ENCODE measurements at regions not wholly inside any gene's neighbourhood (a gene's known extent, or its start where the extent isn't known, plus 50 kb on each side); places are given as distances from the start of the nearest gene placed in this dataset.
"Not testable (repeated sequence)": the region's sequence is repeated elsewhere in the genome, so short reads cannot be mapped to it uniquely, and the experiment has no call there.

- not testable (repeated sequence) for H4K5ac ChIP-seq (ENCODE audit: low read length); H3K27me3 ChIP-seq (ENCODE audit: insufficient read depth, low read length, poor library complexity); H3K79me2 ChIP-seq (ENCODE audit: control insufficient read depth, insufficient read depth, low read length); H3K23ac ChIP-seq (ENCODE audit: low read length); H2BK5ac ChIP-seq (ENCODE audit: low read length); H2BK15ac ChIP-seq (replicated peaks; ENCODE audit: low read depth); H3K4me2 ChIP-seq (ENCODE audit: low read length); H3K79me1 ChIP-seq (ENCODE audit: low read length); H3K36me3 ChIP-seq (ENCODE audit: control insufficient read depth, insufficient read depth, low read length); H3K56ac ChIP-seq (ENCODE audit: low read length); H2BK120ac ChIP-seq (ENCODE audit: low read depth, low read length); H3K4ac ChIP-seq (ENCODE audit: low read depth, low read length); H2AK5ac ChIP-seq (ENCODE audit: low read length); H3K4me3 ChIP-seq (ENCODE audit: low read length); H3K27ac ChIP-seq (ENCODE audit: low read depth, low read length); H4K8ac ChIP-seq (ENCODE audit: low read depth, low read length); H3K9ac ChIP-seq (ENCODE audit: low read length); H3K18ac ChIP-seq (ENCODE audit: low read length); H3K4me1 ChIP-seq (ENCODE audit: control insufficient read depth, low read depth, low read length)
- peak; percentile 10 for DNase-seq
- no CpG with 5 or more reads among the region's 2 CpGs for WGBS (ENCODE audit: extremely low coverage, insufficient coverage, low lambda C conversion rate)
Measured at GRCh38 chr7:69248382-69248828, 349.9 kb upstream of the AUTS2 start.

GRCh38 chr7:69250958-69251357 lies 347.3 kb upstream of the AUTS2 start:
- Histone ChIP-seq H2AK5ac (ENCODE audit: low read length) (no peak overlapping the region), H3K9ac (ENCODE audit: low read length) (no peak overlapping the region), H3K79me2 (ENCODE audit: control insufficient read depth, insufficient read depth, low read length) (no peaks in the 10 kb centered on the region), H3K36me3 (ENCODE audit: control insufficient read depth, insufficient read depth, low read length) (no peaks in the 10 kb centered on the region), H3K4me1 (ENCODE audit: control insufficient read depth, low read depth, low read length) (no peaks in the 10 kb centered on the region), H3K4ac (ENCODE audit: low read depth, low read length) (no peak overlapping the region), H2BK5ac (ENCODE audit: low read length) (no peak overlapping the region), H3K18ac (ENCODE audit: low read length) (no peak overlapping the region), H3K56ac (ENCODE audit: low read length) (no peak overlapping the region), H3K27ac (ENCODE audit: low read depth, low read length) (no peak overlapping the region), H2BK120ac (ENCODE audit: low read depth, low read length) (no peak overlapping the region), H4K5ac (ENCODE audit: low read length) (no peak overlapping the region), H3K27me3 (ENCODE audit: insufficient read depth, low read length, poor library complexity) (no peaks in the 10 kb centered on the region), H3K4me3 (ENCODE audit: low read length) (no peak overlapping the region), H3K79me1 (ENCODE audit: low read length) (no peaks in the 10 kb centered on the region), H4K8ac (ENCODE audit: low read depth, low read length) (no peak overlapping the region), H3K4me2 (ENCODE audit: low read length) (no peak overlapping the region), H3K23ac (ENCODE audit: low read length) (no peak overlapping the region), H2BK15ac (replicated peaks; ENCODE audit: low read depth) (no peak overlapping the region)
- DNase-seq: no peak
- WGBS (ENCODE audit: extremely low coverage, insufficient coverage, low lambda C conversion rate): no CpG with 5 or more reads among the region's 5 CpGs

- no peak overlapping the region for H4K5ac ChIP-seq (ENCODE audit: low read length)
- H3K79me1 ChIP-seq (ENCODE audit: low read length): no peaks in the 10 kb centered on the region
- H3K56ac ChIP-seq (ENCODE audit: low read length): no peak overlapping the region
- H3K27ac ChIP-seq (ENCODE audit: low read depth, low read length): no peak overlapping the region
- H3K4ac ChIP-seq (ENCODE audit: low read depth, low read length): no peak overlapping the region
- no peak overlapping the region for H4K8ac ChIP-seq (ENCODE audit: low read depth, low read length)
- H3K79me2 ChIP-seq (ENCODE audit: control insufficient read depth, insufficient read depth, low read length): no peaks in the 10 kb centered on the region
- no peak overlapping the region for H3K9ac ChIP-seq (ENCODE audit: low read length)
- no peak overlapping the region for H2BK5ac ChIP-seq (ENCODE audit: low read length)
- no peaks in the 10 kb centered on the region for H3K36me3 ChIP-seq (ENCODE audit: control insufficient read depth, insufficient read depth, low read length)
- H3K4me1 ChIP-seq (ENCODE audit: control insufficient read depth, low read depth, low read length): no peaks in the 10 kb centered on the region
- no peak overlapping the region for H3K4me2 ChIP-seq (ENCODE audit: low read length)
- DNase-seq: no peak
- H3K23ac ChIP-seq (ENCODE audit: low read length): no peak overlapping the region
- no peak overlapping the region for H2BK15ac ChIP-seq (replicated peaks; ENCODE audit: low read depth)
- H2AK5ac ChIP-seq (ENCODE audit: low read length): no peak overlapping the region
- H3K27me3 ChIP-seq (ENCODE audit: insufficient read depth, low read length, poor library complexity): no peaks in the 10 kb centered on the region
- no peak overlapping the region for H3K18ac ChIP-seq (ENCODE audit: low read length)
- H2BK120ac ChIP-seq (ENCODE audit: low read depth, low read length): no peak overlapping the region
- no peak overlapping the region for H3K4me3 ChIP-seq (ENCODE audit: low read length)
Measured at GRCh38 chr7:69254643-69255042, 343.6 kb upstream of the AUTS2 start.

GRCh38 chr7:69256634-69257081 lies 341.6 kb upstream of the AUTS2 start:
- Histone ChIP-seq H2AK5ac (ENCODE audit: low read length) (no peak overlapping the region), H3K27ac (ENCODE audit: low read depth, low read length) (no peak overlapping the region), H3K9ac (ENCODE audit: low read length) (no peak overlapping the region), H3K36me3 (ENCODE audit: control insufficient read depth, insufficient read depth, low read length) (no peaks in the 10 kb centered on the region), H3K18ac (ENCODE audit: low read length) (no peak overlapping the region), H3K56ac (ENCODE audit: low read length) (no peak overlapping the region), H4K5ac (ENCODE audit: low read length) (no peak overlapping the region), H3K79me2 (ENCODE audit: control insufficient read depth, insufficient read depth, low read length) (no peaks in the 10 kb centered on the region), H3K79me1 (ENCODE audit: low read length) (no peaks in the 10 kb centered on the region), H3K27me3 (ENCODE audit: insufficient read depth, low read length, poor library complexity) (no peaks in the 10 kb centered on the region), H3K23ac (ENCODE audit: low read length) (no peak overlapping the region), H2BK120ac (ENCODE audit: low read depth, low read length) (no peak overlapping the region), H3K4ac (ENCODE audit: low read depth, low read length) (no peak overlapping the region), H4K8ac (ENCODE audit: low read depth, low read length) (no peak overlapping the region), H2BK5ac (ENCODE audit: low read length) (no peak overlapping the region), H3K4me1 (ENCODE audit: control insufficient read depth, low read depth, low read length) (no peaks in the 10 kb centered on the region), H3K4me3 (ENCODE audit: low read length) (no peak overlapping the region), H3K4me2 (ENCODE audit: low read length) (no peak overlapping the region), H2BK15ac (replicated peaks; ENCODE audit: low read depth) (no peak overlapping the region)
- no peak for DNase-seq
- no CpG with 5 or more reads among the region's 12 CpGs for WGBS (ENCODE audit: extremely low coverage, insufficient coverage, low lambda C conversion rate)

GRCh38 chr7:69257592-69257991 lies 340.7 kb upstream of the AUTS2 start:
- Histone ChIP-seq H3K4me3 (ENCODE audit: low read length) (no peak overlapping the region), H3K27ac (ENCODE audit: low read depth, low read length) (no peak overlapping the region), H4K5ac (ENCODE audit: low read length) (no peak overlapping the region), H3K56ac (ENCODE audit: low read length) (no peak overlapping the region), H3K4ac (ENCODE audit: low read depth, low read length) (no peak overlapping the region), H3K4me2 (ENCODE audit: low read length) (no peak overlapping the region), H3K79me1 (ENCODE audit: low read length) (no peaks in the 10 kb centered on the region), H3K9ac (ENCODE audit: low read length) (no peak overlapping the region), H3K27me3 (ENCODE audit: insufficient read depth, low read length, poor library complexity) (no peaks in the 10 kb centered on the region), H2BK15ac (replicated peaks; ENCODE audit: low read depth) (no peak overlapping the region), H2BK5ac (ENCODE audit: low read length) (no peak overlapping the region), H3K4me1 (ENCODE audit: control insufficient read depth, low read depth, low read length) (no peaks in the 10 kb centered on the region), H3K36me3 (ENCODE audit: control insufficient read depth, insufficient read depth, low read length) (no peaks in the 10 kb centered on the region), H2BK120ac (ENCODE audit: low read depth, low read length) (no peak overlapping the region), H3K23ac (ENCODE audit: low read length) (no peak overlapping the region), H3K18ac (ENCODE audit: low read length) (no peak overlapping the region), H4K8ac (ENCODE audit: low read depth, low read length) (no peak overlapping the region), H3K79me2 (ENCODE audit: control insufficient read depth, insufficient read depth, low read length) (no peaks in the 10 kb centered on the region), H2AK5ac (ENCODE audit: low read length) (no peak overlapping the region)
- no peak for DNase-seq
- WGBS (ENCODE audit: extremely low coverage, insufficient coverage, low lambda C conversion rate): 100% methylated on average over 1 of the region's 2 CpGs

- DNase-seq: no peak
Measured at GRCh38 chr7:69259445-69259844, 338.8 kb upstream of the AUTS2 start.

More at GRCh38 chr7:69259445-69259844, 338.8 kb upstream of the AUTS2 start:
- no peak overlapping the region for H4K5ac ChIP-seq (ENCODE audit: low read length)
- H3K79me2 ChIP-seq (ENCODE audit: control insufficient read depth, insufficient read depth, low read length): no peaks in the 10 kb centered on the region
- no peak overlapping the region for H3K27ac ChIP-seq (ENCODE audit: low read depth, low read length)
- H3K79me1 ChIP-seq (ENCODE audit: low read length): no peaks in the 10 kb centered on the region
- no peak overlapping the region for H3K4me3 ChIP-seq (ENCODE audit: low read length)
- H3K23ac ChIP-seq (ENCODE audit: low read length): no peak overlapping the region
- no peak overlapping the region for H2BK120ac ChIP-seq (ENCODE audit: low read depth, low read length)
- no peak overlapping the region for H3K9ac ChIP-seq (ENCODE audit: low read length)
- no peak overlapping the region for H2AK5ac ChIP-seq (ENCODE audit: low read length)
- H3K36me3 ChIP-seq (ENCODE audit: control insufficient read depth, insufficient read depth, low read length): no peaks in the 10 kb centered on the region
- no peak overlapping the region for H3K4me2 ChIP-seq (ENCODE audit: low read length)
- H3K56ac ChIP-seq (ENCODE audit: low read length): no peak overlapping the region
- H3K4ac ChIP-seq (ENCODE audit: low read depth, low read length): no peak overlapping the region
- no peaks in the 10 kb centered on the region for H3K27me3 ChIP-seq (ENCODE audit: insufficient read depth, low read length, poor library complexity)
- H3K4me1 ChIP-seq (ENCODE audit: control insufficient read depth, low read depth, low read length): no peaks in the 10 kb centered on the region
- no peak overlapping the region for H4K8ac ChIP-seq (ENCODE audit: low read depth, low read length)
- H3K18ac ChIP-seq (ENCODE audit: low read length): no peak overlapping the region
- no CpG with 5 or more reads among the region's 2 CpGs for WGBS (ENCODE audit: extremely low coverage, insufficient coverage, low lambda C conversion rate)
- no peak overlapping the region for H2BK5ac ChIP-seq (ENCODE audit: low read length)
- H2BK15ac ChIP-seq (replicated peaks; ENCODE audit: low read depth): no peak overlapping the region
